Activated CD8-positive, alpha-beta T cell treated with anti-CD3 and anti-CD28 coated beads for 36 hours (primary cell): ENCODE measurements at regions not wholly inside any gene's neighbourhood (a gene's known extent, or its start where the extent isn't known, plus 50 kb on each side); places are given as distances from the start of the nearest gene placed in this dataset.

Experiments
- ATAC-seq: fragments of 200-7000 bp; cut with Tn5 transposase; one replicate; pipeline ENCODE4 v1.10.0; 2021; ENCODE audit warnings: mild to moderate bottlenecking, moderate library complexity
- CTCF ChIA-PET: fragments of 350-600 bp; sonication (Branson Sonifier 250); formaldehyde crosslinking; loops from one replicate; lab custom pipeline; 2021; ENCODE audit warnings: antibody characterized with exemption; lab: Charles Lee
- POLR2A ChIA-PET: fragments of 350-600 bp; sonication (Branson Sonifier 250); formaldehyde crosslinking; loops from one replicate; lab custom pipeline; 2021; ENCODE audit warnings: antibody characterized with exemption; lab: Charles Lee
- DNase-seq: peaks from one replicate; pipeline ENCODE4 v3.0.0-alpha.2; 2020
- H3K27ac Mint-ChIP-seq: one replicate; pipeline ENCODE4 v1.8.0; 2021; ENCODE audit warnings: mild to moderate bottlenecking, mixed read lengths
- H3K27me3 Mint-ChIP-seq: one replicate; pipeline ENCODE4 v1.8.0; 2021; ENCODE audit warnings: mixed read lengths
- H3K36me3 Mint-ChIP-seq: one replicate; pipeline ENCODE4 v1.8.0; 2021; ENCODE audit warnings: low read depth, mixed read lengths
- H3K4me1 Mint-ChIP-seq: one replicate; pipeline ENCODE4 v1.8.0; 2021; ENCODE audit warnings: low read depth, mixed read lengths
- H3K4me3 Mint-ChIP-seq: one replicate; pipeline ENCODE4 v1.8.0; 2021; ENCODE audit warnings: mild to moderate bottlenecking, moderate library complexity, mixed read lengths
- H3K9me3 Mint-ChIP-seq: one replicate; pipeline ENCODE4 v1.8.0; 2021; ENCODE audit warnings: mixed read lengths
- CTCF ChIP-seq: fragments of 200-600 bp; IDR thresholded peaks from one replicate; pipeline ENCODE4 v1.8.0; 2022; ENCODE audit warnings: antibody characterized with exemption, mild to moderate bottlenecking
- intact Hi-C: fragments of 100-400 bp; cut with micrococcal nuclease; formaldehyde crosslinking; loops from one replicate; pipeline ENCODE4 v1.10.0; 2022

- Mint-ChIP-seq H3K27ac (no peak overlapping the region), H3K9me3 (peaks cover 16% of the 10 kb centered on the region), H3K4me3 (no peak overlapping the region), H3K4me1 (no peaks in the 10 kb centered on the region), H3K27me3 (no peaks in the 10 kb centered on the region), H3K36me3 (no peaks in the 10 kb centered on the region)
- CTCF ChIA-PET = no interaction called here
- POLR2A ChIA-PET = no interaction called here
- intact Hi-C loops = no loop called here
- no peak for TF ChIP-seq CTCF
- DNase-seq (no peak), ATAC-seq (no peak)
Observed at GRCh38 chr2:187799601-187800000, 245.4 kb upstream of the TFPI start.

DNA sequence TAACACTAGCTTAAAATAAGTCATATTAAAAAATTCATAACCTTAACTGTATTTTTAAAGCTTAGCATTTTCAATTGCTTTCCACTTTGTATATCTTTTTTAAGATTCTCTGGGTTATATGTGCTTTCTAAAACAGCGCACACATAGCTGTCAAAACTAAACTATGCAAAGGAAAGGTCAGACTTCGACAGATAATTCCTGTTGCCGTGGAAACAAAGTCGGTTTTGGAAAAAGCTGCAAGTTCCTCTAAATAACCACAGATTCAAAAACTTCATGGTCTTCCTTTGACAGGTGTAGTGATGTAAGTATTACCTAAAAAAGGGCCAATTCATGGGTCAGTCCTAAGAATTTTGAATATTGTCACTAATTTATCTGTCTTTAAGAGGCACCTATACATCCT is 249.6 kb upstream of the TFPI start:
- ChIA-PET CTCF (no interaction called here), POLR2A (no interaction called here)
- Mint-ChIP-seq H3K27me3 (peaks cover 2% of the 10 kb centered on the region), H3K27ac (no peak overlapping the region), H3K36me3 (no peaks in the 10 kb centered on the region), H3K4me3 (no peak overlapping the region), H3K9me3 (peaks cover 7% of the 10 kb centered on the region), H3K4me1 (no peaks in the 10 kb centered on the region)
- DNase-seq = no peak
- intact Hi-C loops = no loop called here
- no peak for TF ChIP-seq CTCF
- ATAC-seq = no peak

GRCh38 chr2:187815113-187815512 is 260.9 kb upstream of the TFPI start:
- no peaks in the 10 kb centered on the region for H3K9me3 Mint-ChIP-seq
- no peak for ATAC-seq
- no peak for DNase-seq
- TF ChIP-seq CTCF = no peak
- ChIA-PET CTCF (no interaction called here), POLR2A (no interaction called here)
- intact Hi-C loops = no loop called here
- no peaks in the 10 kb centered on the region for H3K27me3 Mint-ChIP-seq
- no peaks in the 10 kb centered on the region for H3K36me3 Mint-ChIP-seq
- no peaks in the 10 kb centered on the region for H3K4me1 Mint-ChIP-seq
- no peak overlapping the region for H3K27ac Mint-ChIP-seq
- H3K4me3 Mint-ChIP-seq = no peak overlapping the region

DNA sequence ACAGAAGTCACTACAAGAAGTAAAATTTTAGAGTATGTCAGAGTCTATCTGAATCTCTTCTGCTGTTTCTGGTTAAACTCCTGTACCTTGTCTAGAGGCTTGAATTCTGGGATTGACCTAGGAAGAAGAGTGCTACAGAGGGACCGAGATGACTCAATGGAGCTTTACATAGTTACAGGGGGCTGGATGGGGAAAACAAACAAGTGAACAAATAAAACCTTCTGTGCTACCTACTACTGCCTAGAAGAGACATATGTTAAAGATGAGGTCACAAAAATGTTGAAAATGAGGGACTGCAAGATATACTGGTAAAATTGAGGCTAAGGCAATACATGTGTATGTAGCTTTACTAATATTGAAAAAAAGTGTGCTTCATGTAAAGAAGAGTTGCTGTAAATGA is 265.4 kb upstream of the TFPI start:
- ChIA-PET CTCF (no interaction called here), POLR2A (no interaction called here)
- intact Hi-C loops = no loop called here
- no peaks in the 10 kb centered on the region for H3K4me1 Mint-ChIP-seq
- DNase-seq (no peak), ATAC-seq (no peak)
- H3K9me3 Mint-ChIP-seq = peaks cover 2% of the 10 kb centered on the region
- no peaks in the 10 kb centered on the region for H3K36me3 Mint-ChIP-seq
- no peak for TF ChIP-seq CTCF
- no peak overlapping the region for H3K27ac Mint-ChIP-seq
- no peak overlapping the region for H3K4me3 Mint-ChIP-seq
- no peaks in the 10 kb centered on the region for H3K27me3 Mint-ChIP-seq

DNA sequence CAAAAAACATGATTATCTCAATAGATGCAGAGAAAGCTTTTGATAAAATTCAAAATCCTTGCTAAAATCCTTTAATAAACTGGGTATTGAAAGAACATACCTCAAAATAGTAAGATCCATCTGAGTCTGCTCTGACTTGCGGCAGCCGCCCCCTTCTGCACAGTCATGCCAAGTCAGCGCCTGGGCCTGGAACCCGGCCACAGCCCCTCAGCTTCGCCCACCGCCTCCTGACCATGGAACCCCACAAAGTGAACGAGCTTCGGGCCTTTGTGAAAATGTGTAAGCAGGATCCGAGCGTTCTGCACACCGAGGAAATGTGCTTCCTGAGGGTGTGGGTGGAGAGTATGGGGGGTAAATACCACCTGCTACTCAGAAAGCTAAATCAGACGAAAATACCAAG is 270.9 kb upstream of the TFPI start:
- no peak overlapping the region for H3K27ac Mint-ChIP-seq
- ChIA-PET CTCF (no interaction called here), POLR2A (no interaction called here)
- no peaks in the 10 kb centered on the region for H3K4me1 Mint-ChIP-seq
- H3K36me3 Mint-ChIP-seq = no peaks in the 10 kb centered on the region
- DNase-seq (no peak), ATAC-seq (no peak)
- no peaks in the 10 kb centered on the region for H3K27me3 Mint-ChIP-seq
- peaks cover 6% of the 10 kb centered on the region for H3K9me3 Mint-ChIP-seq
- TF ChIP-seq CTCF = no peak
- no peak overlapping the region for H3K4me3 Mint-ChIP-seq
- intact Hi-C loops = no loop called here
